Astrocyte (in vitro differentiated cells and primary cell): ENCODE measurements at regions not wholly inside any gene's neighbourhood (a gene's known extent, or its start where the extent isn't known, plus 50 kb on each side); places are given as distances from the start of the nearest gene placed in this dataset.

Source experiments
- DNase-seq: peaks from one replicate; pipeline ENCODE4 v3.0.0-alpha.2; 2010; ENCODE audit warnings: low read depth
- FAIRE-seq: peaks from 2 replicates; lab custom pipeline; 2011; peaks lifted over from hg19 to GRCh38; lab: Jason Lieb, UNC
- H2AFZ ChIP-seq: 2 replicates; pipeline ENCODE4 v1.6.0; 2012; ENCODE audit warnings: low read depth, low read length, inconsistent platforms
- H3K27ac ChIP-seq: 2 replicates; pipeline ENCODE4 v1.5.1; 2011; ENCODE audit warnings: low read depth, low read length, inconsistent platforms
- H3K27me3 ChIP-seq: 2 replicates; pipeline ENCODE4 v1.6.0; 2011; ENCODE audit warnings: low read length, inconsistent platforms; ENCODE audit not compliant: insufficient read depth
- H3K36me3 ChIP-seq: 2 replicates; pipeline ENCODE4 v1.5.1; 2011; ENCODE audit warnings: low read length, inconsistent platforms; ENCODE audit not compliant: insufficient read depth
- H3K4me1 ChIP-seq: 2 replicates; pipeline ENCODE4 v1.5.1; 2011; ENCODE audit warnings: low read length, inconsistent platforms; ENCODE audit not compliant: insufficient read depth
- H3K4me2 ChIP-seq: 2 replicates; pipeline ENCODE4 v1.6.0; 2012; ENCODE audit warnings: low read length, inconsistent platforms
- H3K4me3 ChIP-seq: 2 replicates; pipeline ENCODE4 v1.5.1; 2011; ENCODE audit warnings: low read depth, mild to moderate bottlenecking, low read length, inconsistent platforms; ENCODE audit not compliant: insufficient read depth
- H3K79me2 ChIP-seq: 2 replicates; pipeline ENCODE4 v1.6.0; 2012; ENCODE audit warnings: mild to moderate bottlenecking, low read length, inconsistent platforms; ENCODE audit not compliant: insufficient read depth
- H3K9ac ChIP-seq: 2 replicates; pipeline ENCODE4 v1.6.0; 2012; ENCODE audit warnings: mild to moderate bottlenecking, low read length, inconsistent platforms
- H3K9me3 ChIP-seq: 2 replicates; pipeline ENCODE4 v1.5.1; 2012; ENCODE audit warnings: low read depth, mild to moderate bottlenecking, low read length, inconsistent platforms; ENCODE audit not compliant: insufficient read depth
- H4K20me1 ChIP-seq: 2 replicates; pipeline ENCODE4 v1.6.0; 2012; ENCODE audit warnings: low read length, inconsistent platforms; ENCODE audit not compliant: insufficient read depth
- H3K27ac Mint-ChIP-seq: one replicate; pipeline ENCODE4 v1.8.0; 2021; ENCODE audit warnings: mild to moderate bottlenecking, mixed read lengths; ENCODE audit not compliant: unreplicated experiment
- H3K27me3 Mint-ChIP-seq: one replicate; pipeline ENCODE4 v1.8.0; 2021; ENCODE audit warnings: low read depth, mixed read lengths; ENCODE audit not compliant: unreplicated experiment
- H3K36me3 Mint-ChIP-seq: one replicate; pipeline ENCODE4 v1.8.0; 2021; ENCODE audit warnings: low read depth, mixed read lengths; ENCODE audit not compliant: unreplicated experiment
- H3K4me1 Mint-ChIP-seq: one replicate; pipeline ENCODE4 v1.8.0; 2021; ENCODE audit warnings: low read depth, mixed read lengths; ENCODE audit not compliant: unreplicated experiment
- H3K4me3 Mint-ChIP-seq: one replicate; pipeline ENCODE4 v1.8.0; 2021; ENCODE audit warnings: mild to moderate bottlenecking, moderate library complexity, mixed read lengths; ENCODE audit not compliant: unreplicated experiment
- H3K9me3 Mint-ChIP-seq: one replicate; pipeline ENCODE4 v1.8.0; 2021; ENCODE audit warnings: mild to moderate bottlenecking, mixed read lengths; ENCODE audit not compliant: unreplicated experiment
- EZH2 ChIP-seq: IDR thresholded peaks from 2 replicates; pipeline ENCODE4 v1.6.1; 2012; ENCODE audit warnings: mild to moderate bottlenecking, low read length, inconsistent platforms; ENCODE audit not compliant: insufficient read depth
- TF ChIP-seq, protein P1 (sequence below): IDR thresholded peaks from 2 replicates; pipeline ENCODE4 v1.5.1; 2011; ENCODE audit warnings: low read depth, mild to moderate bottlenecking, inconsistent platforms, low read length, moderate library complexity; ENCODE audit not compliant: insufficient read depth

DNA sequence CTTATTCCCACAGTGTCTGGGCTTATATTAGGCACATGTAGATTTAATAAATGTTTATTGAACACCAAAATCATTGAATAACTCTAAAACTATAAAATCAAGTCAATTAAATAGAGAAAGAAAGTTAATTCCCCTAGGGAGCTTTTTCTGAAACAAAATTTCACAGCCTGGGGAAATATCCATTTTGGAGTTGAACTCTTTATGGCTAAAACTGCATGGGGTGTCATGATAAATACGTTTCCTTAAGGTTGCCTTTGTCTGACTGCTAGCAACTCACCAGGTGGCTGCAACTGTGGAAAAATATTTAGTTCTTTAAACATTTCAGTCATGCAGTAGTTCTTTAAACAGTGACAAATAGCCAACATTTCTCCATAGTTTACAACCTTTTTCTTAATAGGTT, 496.1 kb downstream of the LRRIQ3 start:
- H3K4me2 ChIP-seq = no peak overlapping the region
- H3K9ac ChIP-seq = no peak overlapping the region
- H3K4me1 ChIP-seq = no peaks in the 10 kb centered on the region
- TF ChIP-seq EZH2 = no peak
- TF ChIP-seq, protein P1, sequence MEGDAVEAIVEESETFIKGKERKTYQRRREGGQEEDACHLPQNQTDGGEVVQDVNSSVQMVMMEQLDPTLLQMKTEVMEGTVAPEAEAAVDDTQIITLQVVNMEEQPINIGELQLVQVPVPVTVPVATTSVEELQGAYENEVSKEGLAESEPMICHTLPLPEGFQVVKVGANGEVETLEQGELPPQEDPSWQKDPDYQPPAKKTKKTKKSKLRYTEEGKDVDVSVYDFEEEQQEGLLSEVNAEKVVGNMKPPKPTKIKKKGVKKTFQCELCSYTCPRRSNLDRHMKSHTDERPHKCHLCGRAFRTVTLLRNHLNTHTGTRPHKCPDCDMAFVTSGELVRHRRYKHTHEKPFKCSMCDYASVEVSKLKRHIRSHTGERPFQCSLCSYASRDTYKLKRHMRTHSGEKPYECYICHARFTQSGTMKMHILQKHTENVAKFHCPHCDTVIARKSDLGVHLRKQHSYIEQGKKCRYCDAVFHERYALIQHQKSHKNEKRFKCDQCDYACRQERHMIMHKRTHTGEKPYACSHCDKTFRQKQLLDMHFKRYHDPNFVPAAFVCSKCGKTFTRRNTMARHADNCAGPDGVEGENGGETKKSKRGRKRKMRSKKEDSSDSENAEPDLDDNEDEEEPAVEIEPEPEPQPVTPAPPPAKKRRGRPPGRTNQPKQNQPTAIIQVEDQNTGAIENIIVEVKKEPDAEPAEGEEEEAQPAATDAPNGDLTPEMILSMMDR = no peak
- H3K36me3 Mint-ChIP-seq = no peaks in the 10 kb centered on the region
- no peaks in the 10 kb centered on the region for H3K36me3 ChIP-seq
- no peaks in the 10 kb centered on the region for H3K9me3 ChIP-seq
- FAIRE-seq (no peak), DNase-seq (no peak)
- H2AFZ ChIP-seq = no peak overlapping the region
- H3K79me2 ChIP-seq = no peaks in the 10 kb centered on the region
- H3K27me3 Mint-ChIP-seq = no peaks in the 10 kb centered on the region
- H3K4me1 Mint-ChIP-seq = no peaks in the 10 kb centered on the region
- no peak overlapping the region for H3K27ac Mint-ChIP-seq
- no peaks in the 10 kb centered on the region for H4K20me1 ChIP-seq
- H3K4me3 Mint-ChIP-seq = no peak overlapping the region
- no peaks in the 10 kb centered on the region for H3K9me3 Mint-ChIP-seq
- H3K27ac ChIP-seq = no peak overlapping the region
- H3K4me3 ChIP-seq = no peak overlapping the region
- no peaks in the 10 kb centered on the region for H3K27me3 ChIP-seq

DNA sequence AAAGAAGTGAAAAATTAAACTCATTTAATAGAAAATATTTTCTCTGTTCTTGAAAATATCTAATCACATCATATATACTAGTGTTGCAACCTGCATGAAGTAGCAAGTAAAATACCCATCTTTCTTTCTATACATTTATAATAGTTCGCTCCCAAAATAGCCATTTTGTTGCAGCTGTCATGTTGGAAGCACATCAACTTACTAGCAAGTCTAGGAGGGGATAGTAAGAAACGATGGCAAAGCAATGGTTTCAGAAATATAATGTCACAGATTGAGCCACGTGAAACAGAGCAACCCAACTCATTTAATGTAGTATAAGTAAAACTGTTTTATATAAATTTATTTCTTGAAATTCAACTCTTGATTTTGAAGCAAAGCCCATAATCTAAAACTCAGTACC, 521.8 kb downstream of the LRRIQ3 start:
- H3K4me1 Mint-ChIP-seq = peaks cover 2% of the 10 kb centered on the region
- Histone ChIP-seq H2AFZ (no peak overlapping the region), H3K4me2 (no peak overlapping the region), H3K36me3 (no peaks in the 10 kb centered on the region), H3K79me2 (no peaks in the 10 kb centered on the region), H3K4me1 (no peaks in the 10 kb centered on the region), H3K9me3 (no peaks in the 10 kb centered on the region), H3K27me3 (no peaks in the 10 kb centered on the region), H3K27ac (no peak overlapping the region), H3K9ac (no peak overlapping the region), H4K20me1 (no peaks in the 10 kb centered on the region), H3K4me3 (no peak overlapping the region)
- no peak for DNase-seq
- H3K36me3 Mint-ChIP-seq = no peaks in the 10 kb centered on the region
- H3K27me3 Mint-ChIP-seq = no peaks in the 10 kb centered on the region
- no peak for FAIRE-seq
- no peaks in the 10 kb centered on the region for H3K9me3 Mint-ChIP-seq
- no peak overlapping the region for H3K4me3 Mint-ChIP-seq
- no peak overlapping the region for H3K27ac Mint-ChIP-seq
- TF ChIP-seq, protein P1 = no peak
- TF ChIP-seq EZH2 = no peak

DNA sequence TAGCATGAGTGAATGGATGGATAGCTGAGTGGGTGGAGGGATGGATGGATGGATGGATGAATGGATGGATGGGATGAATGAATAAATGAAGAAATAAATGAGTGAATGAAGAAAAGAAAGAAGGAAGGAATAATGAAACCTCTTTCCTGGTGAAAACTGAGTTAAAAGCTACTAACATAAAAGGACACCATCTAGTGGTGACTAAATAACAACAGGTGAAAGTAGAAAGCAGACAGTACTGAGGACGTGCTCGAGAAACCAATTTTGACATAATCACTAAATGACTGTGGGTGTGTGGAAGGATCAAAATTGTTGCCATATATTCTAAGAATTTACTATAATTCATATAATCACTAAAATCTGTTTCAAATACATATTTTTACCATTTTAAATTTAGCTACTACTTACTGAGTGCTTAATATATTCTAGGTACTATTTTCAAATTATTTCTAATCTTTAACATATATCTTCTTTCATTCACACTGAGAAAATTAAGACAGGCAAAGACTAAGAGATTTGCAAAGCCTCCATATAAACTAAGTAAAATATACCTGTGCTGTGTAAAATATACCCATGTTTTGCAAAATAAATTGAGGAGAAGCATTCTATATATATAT, 522.9 kb downstream of the LRRIQ3 start:
- Histone ChIP-seq H3K79me2 (no peaks in the 10 kb centered on the region), H3K9ac (no peak overlapping the region), H3K27me3 (no peaks in the 10 kb centered on the region), H4K20me1 (no peaks in the 10 kb centered on the region), H2AFZ (no peak overlapping the region), H3K9me3 (no peaks in the 10 kb centered on the region), H3K4me2 (peak overlapping the region; percentile 8), H3K27ac (no peak overlapping the region), H3K36me3 (no peaks in the 10 kb centered on the region), H3K4me3 (no peak overlapping the region), H3K4me1 (no peaks in the 10 kb centered on the region)
- Mint-ChIP-seq H3K4me3 (no peak overlapping the region), H3K27ac (no peak overlapping the region), H3K27me3 (no peaks in the 10 kb centered on the region), H3K4me1 (peaks cover 2% of the 10 kb centered on the region), H3K36me3 (no peaks in the 10 kb centered on the region), H3K9me3 (no peaks in the 10 kb centered on the region)
- TF ChIP-seq, protein P1 = peak; percentile 55
- no peak for TF ChIP-seq EZH2
- FAIRE-seq (peak; percentile 9), DNase-seq (no peak)
